GM23338 (cell line): ENCODE measurements at regions not wholly inside any gene's neighbourhood (a gene's known extent, or its start where the extent isn't known, plus 50 kb on each side); places are given as distances from the start of the nearest gene placed in this dataset.

Experiments used
- ATAC-seq: fragments of 200-7000 bp; cut with Tn5 transposase; 3 replicates; pipeline ENCODE4 v1.9.1; 2020
- DNase-seq: peaks from one replicate; pipeline ENCODE4 v3.0.0-alpha.2; 2015; ENCODE audit warnings: low spot score
- H2AFZ ChIP-seq: fragments of 200-600 bp; sonication (generic); 2 replicates; pipeline ENCODE4 v1.8.0; 2016; ENCODE audit warnings: antibody characterized with exemption, mild to moderate bottlenecking, moderate library complexity
- H3F3A ChIP-seq: fragments of 200-600 bp; sonication (generic); replicated peaks from 2 replicates; pipeline ENCODE4 v1.8.0; 2017; ENCODE audit warnings: antibody characterized with exemption, mixed run types, low read depth
- H3K27ac ChIP-seq: fragments of 200-600 bp; sonication (generic); 2 replicates; pipeline ENCODE4 v1.6.1; 2016; ENCODE audit warnings: low read depth
- H3K27me3 ChIP-seq: fragments of 200-600 bp; sonication (generic); 2 replicates; pipeline ENCODE4 v1.8.0; 2016; ENCODE audit warnings: mild to moderate bottlenecking, mixed run types, moderate library complexity; ENCODE audit not compliant: insufficient read depth
- H3K36me3 ChIP-seq: fragments of 200-600 bp; sonication (generic); 2 replicates; pipeline ENCODE4 v1.8.0; 2016; ENCODE audit warnings: mild to moderate bottlenecking; ENCODE audit not compliant: insufficient read depth
- H3K4me1 ChIP-seq: fragments of 200-600 bp; sonication (generic); 2 replicates; pipeline ENCODE4 v1.8.0; 2016; ENCODE audit warnings: mild to moderate bottlenecking, moderate library complexity; ENCODE audit not compliant: insufficient read depth
- H3K4me2 ChIP-seq: fragments of 200-600 bp; sonication (generic); 2 replicates; pipeline ENCODE4 v1.7.1; 2017; ENCODE audit warnings: mixed run types
- H3K4me3 ChIP-seq: fragments of 200-600 bp; sonication (generic); 2 replicates; pipeline ENCODE4 v1.6.1; 2016; ENCODE audit warnings: mixed run types
- H3K79me2 ChIP-seq: fragments of 200-600 bp; sonication (generic); replicated peaks from 2 replicates; pipeline ENCODE4 v1.8.0; 2017; ENCODE audit warnings: mild to moderate bottlenecking; ENCODE audit not compliant: insufficient read depth
- H3K9me2 ChIP-seq: fragments of 200-600 bp; sonication (generic); 2 replicates; pipeline ENCODE4 v1.8.0; 2017; ENCODE audit not compliant: insufficient read depth
- H4K20me1 ChIP-seq: fragments of 200-600 bp; sonication (generic); replicated peaks from 2 replicates; pipeline ENCODE4 v1.8.0; 2017; ENCODE audit warnings: mild to moderate bottlenecking; ENCODE audit not compliant: insufficient read depth
- H3K27ac Mint-ChIP-seq: 2 replicates; pipeline ENCODE4 v1.8.0; 2020; ENCODE audit warnings: inconsistent platforms, mild to moderate bottlenecking, moderate library complexity, mixed read lengths
- H3K27me3 Mint-ChIP-seq: 3 replicates; pipeline ENCODE4 v1.8.0; 2022; ENCODE audit warnings: low read depth, mild to moderate bottlenecking, moderate library complexity, mixed read lengths, inconsistent platforms; ENCODE audit not compliant: insufficient read depth, poor library complexity
- H3K36me3 Mint-ChIP-seq: 3 replicates; pipeline ENCODE4 v1.8.0; 2021; ENCODE audit warnings: low read depth, mild to moderate bottlenecking, inconsistent platforms, moderate library complexity, mixed read lengths
- H3K4me1 Mint-ChIP-seq: 3 replicates; pipeline ENCODE4 v1.8.0; 2020; ENCODE audit warnings: mild to moderate bottlenecking, inconsistent platforms, mixed read lengths
- H3K4me3 Mint-ChIP-seq: 3 replicates; pipeline ENCODE4 v1.8.0; 2021; ENCODE audit warnings: moderate library complexity, mild to moderate bottlenecking, inconsistent platforms, mixed read lengths
- H3K9me3 Mint-ChIP-seq: 3 replicates; pipeline ENCODE4 v1.8.0; 2020; ENCODE audit warnings: moderate library complexity, mild to moderate bottlenecking, inconsistent platforms, mixed read lengths
- CREB1 ChIP-seq: fragments of 250-450 bp; sonication (Bioruptor Pico); IDR thresholded peaks from 2 replicates; pipeline ENCODE4 v1.5.0; 2020; ENCODE audit warnings: low read depth, mild to moderate bottlenecking, moderate library complexity
- EZH2 ChIP-seq: fragments of 200-600 bp; sonication (generic); IDR thresholded peaks from one replicate; pipeline ENCODE4 v1.8.0; 2017; ENCODE audit warnings: antibody characterized with exemption, mild to moderate bottlenecking, low read depth; ENCODE audit not compliant: unreplicated experiment
- JUNB ChIP-seq: IDR thresholded peaks from one replicate; pipeline ENCODE4 v1.6.1; 2016; ENCODE audit warnings: antibody characterized with exemption; ENCODE audit not compliant: unreplicated experiment
- NANOG ChIP-seq: IDR thresholded peaks from 2 replicates; pipeline ENCODE4 v1.6.1; 2016; ENCODE audit warnings: antibody characterized with exemption, borderline replicate concordance
- POLR2AphosphoS5 ChIP-seq: IDR thresholded peaks from 2 replicates; pipeline ENCODE4 v1.6.1; 2016; ENCODE audit warnings: antibody characterized with exemption, low read depth
- STAT1 ChIP-seq: IDR thresholded peaks from one replicate; pipeline ENCODE4 v1.6.1; 2016; ENCODE audit warnings: antibody characterized with exemption; ENCODE audit not compliant: unreplicated experiment
- ZNF114 ChIP-seq: fragments of 250-450 bp; sonication (Bioruptor Pico); IDR thresholded peaks from 2 replicates; pipeline ENCODE4 v1.5.0; 2020; ENCODE audit warnings: mild to moderate bottlenecking, moderate library complexity
- ZNF331 ChIP-seq: fragments of 250-450 bp; sonication (Bioruptor Pico); IDR thresholded peaks from 2 replicates; pipeline ENCODE4 v1.5.0; 2020; ENCODE audit warnings: low read depth, mild to moderate bottlenecking, moderate library complexity
- ZNF462 ChIP-seq: fragments of 250-450 bp; sonication (Bioruptor Pico); IDR thresholded peaks from 2 replicates; pipeline ENCODE4 v1.5.0; 2020; ENCODE audit warnings: mild to moderate bottlenecking, moderate library complexity

- TF ChIP-seq ZNF462, result no peak
- TF ChIP-seq CREB1 (CRISPR knock-in tag), result no peak
- no peak for TF ChIP-seq JUNB
- no peak for TF ChIP-seq ZNF331 (CRISPR knock-in tag)
- no peak for TF ChIP-seq ZNF114 (CRISPR knock-in tag)
Observed at GRCh38 chr19:28420811-28421550, 792.0 kb downstream of the UQCRFS1 start (continued).

DNA sequence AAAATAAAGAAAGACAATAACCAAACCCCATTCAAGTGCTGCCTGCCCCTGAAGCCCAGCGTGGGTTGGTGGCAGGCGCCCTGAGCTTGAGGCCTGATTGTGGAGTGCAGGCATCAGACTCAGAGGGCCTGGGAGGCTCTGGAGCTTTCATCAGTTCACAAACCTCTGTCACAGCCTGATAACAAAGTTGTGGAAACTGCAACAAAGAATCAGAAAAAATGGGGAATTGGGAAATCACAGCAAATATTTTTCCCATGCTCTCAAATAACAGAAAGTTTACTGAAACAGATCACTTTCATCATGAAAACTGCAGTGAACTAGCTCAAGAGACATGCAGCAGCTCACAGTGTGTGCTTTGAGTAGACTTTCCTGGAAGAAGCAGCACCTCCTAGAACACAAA is 793.6 kb downstream of the UQCRFS1 start:
- Histone ChIP-seq H3K36me3 (no peaks in the 10 kb centered on the region), H3K27me3 (no peaks in the 10 kb centered on the region), H4K20me1 (no peaks in the 10 kb centered on the region), H3K27ac (no peak overlapping the region), H3K9me2 (peaks cover 4% of the 10 kb centered on the region; the same call in 1 of the 2 replicates), H3K4me1 (peaks cover 2% of the 10 kb centered on the region), H3K4me2 (no peak overlapping the region), H3K79me2 (no peaks in the 10 kb centered on the region), H2AFZ (no peak overlapping the region), H3K4me3 (no peak overlapping the region), H3F3A (no peaks in the 10 kb centered on the region)
- Mint-ChIP-seq H3K4me1 (peaks cover 20% of the 10 kb centered on the region), H3K36me3 (no peaks in the 10 kb centered on the region), H3K9me3 (no peaks in the 10 kb centered on the region), H3K4me3 (no peak overlapping the region), H3K27ac (no peak overlapping the region), H3K27me3 (peaks cover 8% of the 10 kb centered on the region)
- DNase-seq, result no peak
- ATAC-seq, result no peak
- TF ChIP-seq STAT1 (no peak), ZNF462 (no peak), EZH2 (no peak), ZNF331 (CRISPR knock-in tag) (no peak), NANOG (no peak), CREB1 (CRISPR knock-in tag) (no peak), ZNF114 (CRISPR knock-in tag) (no peak), POLR2AphosphoS5 (no peak)
